GM23338 (cell line): ENCODE measurements at regions not wholly inside any gene's neighbourhood (a gene's known extent, or its start where the extent isn't known, plus 50 kb on each side); places are given as distances from the start of the nearest gene placed in this dataset.

Source experiments
- ATAC-seq: fragments of 200-7000 bp; cut with Tn5 transposase; 3 replicates; pipeline ENCODE4 v1.9.1; 2020
- DNase-seq: peaks from one replicate; pipeline ENCODE4 v3.0.0-alpha.2; 2015; ENCODE audit warnings: low spot score
- H2AFZ ChIP-seq: fragments of 200-600 bp; sonication (generic); 2 replicates; pipeline ENCODE4 v1.8.0; 2016; ENCODE audit warnings: antibody characterized with exemption, mild to moderate bottlenecking, moderate library complexity
- H3F3A ChIP-seq: fragments of 200-600 bp; sonication (generic); replicated peaks from 2 replicates; pipeline ENCODE4 v1.8.0; 2017; ENCODE audit warnings: antibody characterized with exemption, mixed run types, low read depth
- H3K27ac ChIP-seq: fragments of 200-600 bp; sonication (generic); 2 replicates; pipeline ENCODE4 v1.6.1; 2016; ENCODE audit warnings: low read depth
- H3K27me3 ChIP-seq: fragments of 200-600 bp; sonication (generic); 2 replicates; pipeline ENCODE4 v1.8.0; 2016; ENCODE audit warnings: mild to moderate bottlenecking, mixed run types, moderate library complexity; ENCODE audit not compliant: insufficient read depth
- H3K36me3 ChIP-seq: fragments of 200-600 bp; sonication (generic); 2 replicates; pipeline ENCODE4 v1.8.0; 2016; ENCODE audit warnings: mild to moderate bottlenecking; ENCODE audit not compliant: insufficient read depth
- H3K4me1 ChIP-seq: fragments of 200-600 bp; sonication (generic); 2 replicates; pipeline ENCODE4 v1.8.0; 2016; ENCODE audit warnings: mild to moderate bottlenecking, moderate library complexity; ENCODE audit not compliant: insufficient read depth
- H3K4me2 ChIP-seq: fragments of 200-600 bp; sonication (generic); 2 replicates; pipeline ENCODE4 v1.7.1; 2017; ENCODE audit warnings: mixed run types
- H3K4me3 ChIP-seq: fragments of 200-600 bp; sonication (generic); 2 replicates; pipeline ENCODE4 v1.6.1; 2016; ENCODE audit warnings: mixed run types
- H3K79me2 ChIP-seq: fragments of 200-600 bp; sonication (generic); replicated peaks from 2 replicates; pipeline ENCODE4 v1.8.0; 2017; ENCODE audit warnings: mild to moderate bottlenecking; ENCODE audit not compliant: insufficient read depth
- H3K9me2 ChIP-seq: fragments of 200-600 bp; sonication (generic); 2 replicates; pipeline ENCODE4 v1.8.0; 2017; ENCODE audit not compliant: insufficient read depth
- H4K20me1 ChIP-seq: fragments of 200-600 bp; sonication (generic); replicated peaks from 2 replicates; pipeline ENCODE4 v1.8.0; 2017; ENCODE audit warnings: mild to moderate bottlenecking; ENCODE audit not compliant: insufficient read depth
- H3K27ac Mint-ChIP-seq: 2 replicates; pipeline ENCODE4 v1.8.0; 2020; ENCODE audit warnings: inconsistent platforms, mild to moderate bottlenecking, moderate library complexity, mixed read lengths
- H3K27me3 Mint-ChIP-seq: 3 replicates; pipeline ENCODE4 v1.8.0; 2022; ENCODE audit warnings: low read depth, mild to moderate bottlenecking, moderate library complexity, mixed read lengths, inconsistent platforms; ENCODE audit not compliant: insufficient read depth, poor library complexity
- H3K36me3 Mint-ChIP-seq: 3 replicates; pipeline ENCODE4 v1.8.0; 2021; ENCODE audit warnings: low read depth, mild to moderate bottlenecking, inconsistent platforms, moderate library complexity, mixed read lengths
- H3K4me1 Mint-ChIP-seq: 3 replicates; pipeline ENCODE4 v1.8.0; 2020; ENCODE audit warnings: mild to moderate bottlenecking, inconsistent platforms, mixed read lengths
- H3K4me3 Mint-ChIP-seq: 3 replicates; pipeline ENCODE4 v1.8.0; 2021; ENCODE audit warnings: moderate library complexity, mild to moderate bottlenecking, inconsistent platforms, mixed read lengths
- H3K9me3 Mint-ChIP-seq: 3 replicates; pipeline ENCODE4 v1.8.0; 2020; ENCODE audit warnings: moderate library complexity, mild to moderate bottlenecking, inconsistent platforms, mixed read lengths
- CREB1 ChIP-seq: fragments of 250-450 bp; sonication (Bioruptor Pico); IDR thresholded peaks from 2 replicates; pipeline ENCODE4 v1.5.0; 2020; ENCODE audit warnings: low read depth, mild to moderate bottlenecking, moderate library complexity
- EZH2 ChIP-seq: fragments of 200-600 bp; sonication (generic); IDR thresholded peaks from one replicate; pipeline ENCODE4 v1.8.0; 2017; ENCODE audit warnings: antibody characterized with exemption, mild to moderate bottlenecking, low read depth; ENCODE audit not compliant: unreplicated experiment
- EZH2phosphoT487 ChIP-seq: fragments of 200-600 bp; sonication (generic); IDR thresholded peaks from one replicate; pipeline ENCODE4 v1.8.1; 2018; ENCODE audit warnings: antibody characterized with exemption; ENCODE audit not compliant: unreplicated experiment
- JUNB ChIP-seq: IDR thresholded peaks from one replicate; pipeline ENCODE4 v1.6.1; 2016; ENCODE audit warnings: antibody characterized with exemption; ENCODE audit not compliant: unreplicated experiment
- NANOG ChIP-seq: IDR thresholded peaks from 2 replicates; pipeline ENCODE4 v1.6.1; 2016; ENCODE audit warnings: antibody characterized with exemption, borderline replicate concordance
- POLR2AphosphoS5 ChIP-seq: IDR thresholded peaks from 2 replicates; pipeline ENCODE4 v1.6.1; 2016; ENCODE audit warnings: antibody characterized with exemption, low read depth
- STAT1 ChIP-seq: IDR thresholded peaks from one replicate; pipeline ENCODE4 v1.6.1; 2016; ENCODE audit warnings: antibody characterized with exemption; ENCODE audit not compliant: unreplicated experiment
- ZNF114 ChIP-seq: fragments of 250-450 bp; sonication (Bioruptor Pico); IDR thresholded peaks from 2 replicates; pipeline ENCODE4 v1.5.0; 2020; ENCODE audit warnings: mild to moderate bottlenecking, moderate library complexity
- ZNF331 ChIP-seq: fragments of 250-450 bp; sonication (Bioruptor Pico); IDR thresholded peaks from 2 replicates; pipeline ENCODE4 v1.5.0; 2020; ENCODE audit warnings: low read depth, mild to moderate bottlenecking, moderate library complexity
- TF ChIP-seq, protein P1 (sequence below), 2 experiments: fragments of 200-600 bp in 1 of 2; sonication (generic) in 1 of 2; conservative IDR thresholded peaks; 2 replicates each; pipeline versions ENCODE4 v1.5.1 to v1.6.1; 2016 to 2017; ENCODE audit warnings: antibody characterized with exemption in 2 of 2, low read depth in 2 of 2, mild to moderate bottlenecking in 2 of 2, moderate library complexity in 1 of 2
- TF ChIP-seq, protein P2 (sequence below): IDR thresholded peaks from 2 replicates; pipeline ENCODE4 v1.6.1; 2016; ENCODE audit warnings: antibody characterized with exemption
- TF ChIP-seq, protein P3 (sequence below): IDR thresholded peaks from one replicate; pipeline ENCODE4 v1.6.1; 2018; ENCODE audit warnings: antibody characterized with exemption; ENCODE audit not compliant: unreplicated experiment

DNA sequence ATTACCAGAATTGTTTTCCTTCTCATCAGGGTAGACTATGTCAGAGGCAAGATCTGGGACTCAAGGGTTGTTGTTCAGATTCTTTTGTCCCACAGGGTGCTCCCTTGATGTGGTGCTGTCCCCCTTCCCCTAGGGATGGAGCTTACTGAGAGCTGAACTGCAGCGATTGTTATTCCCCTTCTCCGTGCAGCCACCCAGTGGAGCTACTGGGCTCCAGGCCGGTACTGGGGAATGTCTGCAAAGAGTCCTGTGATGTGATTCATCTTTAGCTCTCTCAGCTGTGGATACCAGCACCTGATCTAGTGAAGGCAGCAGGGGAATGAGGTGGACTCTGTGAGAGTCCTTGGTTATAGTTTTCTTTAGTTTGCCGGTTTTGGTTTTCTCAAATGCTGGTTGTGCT, 247.4 kb upstream of the HAND2 start:
- Histone ChIP-seq H3K4me3 (no peak overlapping the region), H4K20me1 (no peaks in the 10 kb centered on the region), H3K27me3 (no peaks in the 10 kb centered on the region), H2AFZ (no peak overlapping the region), H3K79me2 (no peaks in the 10 kb centered on the region), H3K36me3 (no peaks in the 10 kb centered on the region), H3F3A (no peaks in the 10 kb centered on the region), H3K4me2 (no peak overlapping the region), H3K4me1 (no peaks in the 10 kb centered on the region), H3K27ac (no peak overlapping the region), H3K9me2 (peaks cover 5% of the 10 kb centered on the region; the same call in 1 of the 2 replicates)
- Mint-ChIP-seq H3K27ac (no peak overlapping the region), H3K36me3 (no peaks in the 10 kb centered on the region; the same call in 2 of the 3 replicates), H3K27me3 (no peaks in the 10 kb centered on the region), H3K4me3 (no peak overlapping the region), H3K9me3 (peaks cover 10% of the 10 kb centered on the region), H3K4me1 (no peaks in the 10 kb centered on the region)
- DNase-seq = no peak
- no peak for ATAC-seq
- no peak for TF ChIP-seq STAT1

DNA sequence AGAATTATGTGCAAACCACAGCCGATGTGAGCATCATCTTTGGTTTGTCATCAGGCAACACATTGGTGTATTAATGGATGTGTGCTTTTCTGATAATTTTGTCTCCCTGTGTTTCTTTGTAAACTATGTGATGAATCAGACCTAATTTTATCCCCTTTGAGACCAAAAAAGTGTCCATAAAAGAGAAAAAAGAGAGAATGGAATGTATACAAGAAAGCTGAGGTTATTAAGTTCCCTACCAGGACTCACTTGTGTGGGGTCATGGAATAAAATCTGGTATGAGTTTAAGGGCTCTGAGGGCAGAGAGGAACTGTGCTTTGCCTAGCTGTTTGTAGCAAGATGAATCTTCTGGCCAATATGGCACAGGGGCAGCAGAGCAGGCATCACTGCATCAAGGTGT, 239.5 kb upstream of the HAND2 start:
- no peaks in the 10 kb centered on the region for H3F3A ChIP-seq
- no peak for ATAC-seq
- H3K36me3 ChIP-seq = no peaks in the 10 kb centered on the region
- H3K27ac ChIP-seq = no peak overlapping the region
- Mint-ChIP-seq H3K4me3 (no peak overlapping the region), H3K9me3 (peaks cover 4% of the 10 kb centered on the region; the same call in 1 of the 3 replicates), H3K27ac (no peak overlapping the region), H3K4me1 (no peaks in the 10 kb centered on the region), H3K27me3 (peaks cover 2% of the 10 kb centered on the region), H3K36me3 (no peaks in the 10 kb centered on the region)
- H3K4me1 ChIP-seq = no peaks in the 10 kb centered on the region
- H3K79me2 ChIP-seq = no peaks in the 10 kb centered on the region
- no peak overlapping the region for H3K4me2 ChIP-seq
- H3K4me3 ChIP-seq = no peak overlapping the region
- H4K20me1 ChIP-seq = no peaks in the 10 kb centered on the region
- no peaks in the 10 kb centered on the region for H3K9me2 ChIP-seq
- DNase-seq = no peak
- H2AFZ ChIP-seq = no peak overlapping the region
- no peaks in the 10 kb centered on the region for H3K27me3 ChIP-seq
- TF ChIP-seq EZH2phosphoT487 = no peak
- TF ChIP-seq STAT1 = no peak
- TF ChIP-seq NANOG = no peak
- TF ChIP-seq, protein P1, sequence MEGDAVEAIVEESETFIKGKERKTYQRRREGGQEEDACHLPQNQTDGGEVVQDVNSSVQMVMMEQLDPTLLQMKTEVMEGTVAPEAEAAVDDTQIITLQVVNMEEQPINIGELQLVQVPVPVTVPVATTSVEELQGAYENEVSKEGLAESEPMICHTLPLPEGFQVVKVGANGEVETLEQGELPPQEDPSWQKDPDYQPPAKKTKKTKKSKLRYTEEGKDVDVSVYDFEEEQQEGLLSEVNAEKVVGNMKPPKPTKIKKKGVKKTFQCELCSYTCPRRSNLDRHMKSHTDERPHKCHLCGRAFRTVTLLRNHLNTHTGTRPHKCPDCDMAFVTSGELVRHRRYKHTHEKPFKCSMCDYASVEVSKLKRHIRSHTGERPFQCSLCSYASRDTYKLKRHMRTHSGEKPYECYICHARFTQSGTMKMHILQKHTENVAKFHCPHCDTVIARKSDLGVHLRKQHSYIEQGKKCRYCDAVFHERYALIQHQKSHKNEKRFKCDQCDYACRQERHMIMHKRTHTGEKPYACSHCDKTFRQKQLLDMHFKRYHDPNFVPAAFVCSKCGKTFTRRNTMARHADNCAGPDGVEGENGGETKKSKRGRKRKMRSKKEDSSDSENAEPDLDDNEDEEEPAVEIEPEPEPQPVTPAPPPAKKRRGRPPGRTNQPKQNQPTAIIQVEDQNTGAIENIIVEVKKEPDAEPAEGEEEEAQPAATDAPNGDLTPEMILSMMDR (conservative IDR thresholded peaks at IDR 0.05; ENCODE audit: low read depth in 2 of 2) = no peak
- no peak for TF ChIP-seq ZNF331
- TF ChIP-seq CREB1 (CRISPR knock-in tag) = no peak
- no peak for TF ChIP-seq JUNB
- TF ChIP-seq ZNF114 (CRISPR knock-in tag) = no peak
- TF ChIP-seq EZH2 = no peak
- TF ChIP-seq, protein P2, sequence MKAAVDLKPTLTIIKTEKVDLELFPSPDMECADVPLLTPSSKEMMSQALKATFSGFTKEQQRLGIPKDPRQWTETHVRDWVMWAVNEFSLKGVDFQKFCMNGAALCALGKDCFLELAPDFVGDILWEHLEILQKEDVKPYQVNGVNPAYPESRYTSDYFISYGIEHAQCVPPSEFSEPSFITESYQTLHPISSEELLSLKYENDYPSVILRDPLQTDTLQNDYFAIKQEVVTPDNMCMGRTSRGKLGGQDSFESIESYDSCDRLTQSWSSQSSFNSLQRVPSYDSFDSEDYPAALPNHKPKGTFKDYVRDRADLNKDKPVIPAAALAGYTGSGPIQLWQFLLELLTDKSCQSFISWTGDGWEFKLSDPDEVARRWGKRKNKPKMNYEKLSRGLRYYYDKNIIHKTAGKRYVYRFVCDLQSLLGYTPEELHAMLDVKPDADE = no peak
- TF ChIP-seq POLR2AphosphoS5 = no peak
- TF ChIP-seq, protein P3, sequence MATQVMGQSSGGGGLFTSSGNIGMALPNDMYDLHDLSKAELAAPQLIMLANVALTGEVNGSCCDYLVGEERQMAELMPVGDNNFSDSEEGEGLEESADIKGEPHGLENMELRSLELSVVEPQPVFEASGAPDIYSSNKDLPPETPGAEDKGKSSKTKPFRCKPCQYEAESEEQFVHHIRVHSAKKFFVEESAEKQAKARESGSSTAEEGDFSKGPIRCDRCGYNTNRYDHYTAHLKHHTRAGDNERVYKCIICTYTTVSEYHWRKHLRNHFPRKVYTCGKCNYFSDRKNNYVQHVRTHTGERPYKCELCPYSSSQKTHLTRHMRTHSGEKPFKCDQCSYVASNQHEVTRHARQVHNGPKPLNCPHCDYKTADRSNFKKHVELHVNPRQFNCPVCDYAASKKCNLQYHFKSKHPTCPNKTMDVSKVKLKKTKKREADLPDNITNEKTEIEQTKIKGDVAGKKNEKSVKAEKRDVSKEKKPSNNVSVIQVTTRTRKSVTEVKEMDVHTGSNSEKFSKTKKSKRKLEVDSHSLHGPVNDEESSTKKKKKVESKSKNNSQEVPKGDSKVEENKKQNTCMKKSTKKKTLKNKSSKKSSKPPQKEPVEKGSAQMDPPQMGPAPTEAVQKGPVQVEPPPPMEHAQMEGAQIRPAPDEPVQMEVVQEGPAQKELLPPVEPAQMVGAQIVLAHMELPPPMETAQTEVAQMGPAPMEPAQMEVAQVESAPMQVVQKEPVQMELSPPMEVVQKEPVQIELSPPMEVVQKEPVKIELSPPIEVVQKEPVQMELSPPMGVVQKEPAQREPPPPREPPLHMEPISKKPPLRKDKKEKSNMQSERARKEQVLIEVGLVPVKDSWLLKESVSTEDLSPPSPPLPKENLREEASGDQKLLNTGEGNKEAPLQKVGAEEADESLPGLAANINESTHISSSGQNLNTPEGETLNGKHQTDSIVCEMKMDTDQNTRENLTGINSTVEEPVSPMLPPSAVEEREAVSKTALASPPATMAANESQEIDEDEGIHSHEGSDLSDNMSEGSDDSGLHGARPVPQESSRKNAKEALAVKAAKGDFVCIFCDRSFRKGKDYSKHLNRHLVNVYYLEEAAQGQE = no peak
